ENCODE measurements at regions not wholly inside any gene's neighbourhood (a gene's known extent, or its start where the extent isn't known, plus 50 kb on each side); places are given as distances from the start of the nearest gene placed in this dataset.
"Not testable (repeated sequence)": the region's sequence is repeated elsewhere in the genome, so short reads cannot be mapped to it uniquely, and the experiment has no call there.

- DNase-seq (ENCODE audit: low spot score), result no peak
Measured at GRCh38 chr11:92168936-92169335, 55.7 kb upstream of the FAT3 start.

- no peak for DNase-seq (ENCODE audit: low spot score)
Measured at GRCh38 chr11:92167571-92167970, 57.0 kb upstream of the FAT3 start.

GRCh38 chr11:92166335-92166734 is 58.3 kb upstream of the FAT3 start:
- no peak for DNase-seq (ENCODE audit: low spot score)

- DNase-seq (ENCODE audit: low spot score), result no peak
Measured at GRCh38 chr11:92163879-92164278, 60.7 kb upstream of the FAT3 start.

- no peak for DNase-seq (ENCODE audit: low spot score)
Measured at GRCh38 chr11:92162776-92163175, 61.8 kb upstream of the FAT3 start.

GRCh38 chr11:92159931-92160330 is 64.7 kb upstream of the FAT3 start:
- DNase-seq (ENCODE audit: low spot score), result no peak

GRCh38 chr11:92157390-92157789 is 67.2 kb upstream of the FAT3 start:
- not testable (repeated sequence) for DNase-seq (ENCODE audit: low spot score)

GRCh38 chr11:92154611-92155010 is 70.0 kb upstream of the FAT3 start:
- no peak for DNase-seq (ENCODE audit: low spot score)

GRCh38 chr11:92154110-92154509 is 70.5 kb upstream of the FAT3 start:
- no peak for DNase-seq (ENCODE audit: low spot score)

- no peak for DNase-seq (ENCODE audit: low spot score)
Measured at GRCh38 chr11:92153542-92153941, 71.1 kb upstream of the FAT3 start.

- peak; percentile 41 for DNase-seq (ENCODE audit: low spot score)
Measured at GRCh38 chr11:92152245-92152644, 72.4 kb upstream of the FAT3 start.

GRCh38 chr11:92149996-92150395 is 74.6 kb upstream of the FAT3 start:
- no peak for DNase-seq (ENCODE audit: low spot score)

GRCh38 chr11:92141725-92142124 is 82.9 kb upstream of the FAT3 start:
- DNase-seq (ENCODE audit: low spot score), result no peak

- DNase-seq (ENCODE audit: low spot score), result no peak
Measured at GRCh38 chr11:92141159-92141558, 83.5 kb upstream of the FAT3 start.

GRCh38 chr11:92140021-92140420 is 84.6 kb upstream of the FAT3 start:
- no peak for DNase-seq (ENCODE audit: low spot score)

GRCh38 chr11:92138296-92138695 is 86.3 kb upstream of the FAT3 start:
- DNase-seq (ENCODE audit: low spot score), result no peak

GRCh38 chr11:92137747-92138146 is 86.9 kb upstream of the FAT3 start:
- no peak for DNase-seq (ENCODE audit: low spot score)

- peak; percentile 25 for DNase-seq (ENCODE audit: low spot score)
Measured at GRCh38 chr11:92136797-92137196, 87.8 kb upstream of the FAT3 start.

- no peak for DNase-seq (ENCODE audit: low spot score)
Measured at GRCh38 chr11:92131289-92131865, 93.2 kb upstream of the FAT3 start.

GRCh38 chr11:92130421-92130831 is 94.2 kb upstream of the FAT3 start:
- no peak for DNase-seq (ENCODE audit: low spot score)

GRCh38 chr11:92129811-92130210 is 94.8 kb upstream of the FAT3 start:
- no peak for DNase-seq (ENCODE audit: low spot score)

- DNase-seq (ENCODE audit: low spot score), result no peak
Measured at GRCh38 chr11:92128026-92128425, 96.6 kb upstream of the FAT3 start.

- DNase-seq (ENCODE audit: low spot score), result no peak
Measured at GRCh38 chr11:92125321-92125720, 99.3 kb upstream of the FAT3 start.

- no peak for DNase-seq (ENCODE audit: low spot score)
Measured at GRCh38 chr11:92123540-92123939, 101.1 kb upstream of the FAT3 start.

- DNase-seq (ENCODE audit: low spot score), result no peak
Measured at GRCh38 chr11:92122561-92122960, 102.1 kb upstream of the FAT3 start.

All from iPS-NIHi11 (cell line).